Activated B cell treated with CpG ODN at 0.5 μM for 24 hours (primary cell): ENCODE measurements at regions not wholly inside any gene's neighbourhood (a gene's known extent, or its start where the extent isn't known, plus 50 kb on each side); places are given as distances from the start of the nearest gene placed in this dataset.

ENCODE experiments used
- ATAC-seq: fragments of 200-7000 bp; cut with Tn5 transposase; one replicate; pipeline ENCODE4 v1.10.0; 2021; ENCODE audit warnings: low read depth, mild to moderate bottlenecking, moderate library complexity
- CTCF ChIA-PET: fragments of 350-600 bp; sonication (Branson Sonifier 250); formaldehyde crosslinking; loops from one replicate; lab custom pipeline; 2021; ENCODE audit warnings: antibody characterized with exemption; lab: Charles Lee
- POLR2A ChIA-PET: fragments of 350-600 bp; sonication (Branson Sonifier 250); formaldehyde crosslinking; loops from one replicate; lab custom pipeline; 2021; ENCODE audit warnings: antibody characterized with exemption; lab: Charles Lee
- DNase-seq: peaks from one replicate; pipeline ENCODE4 v3.0.0; 2022
- H3K27ac Mint-ChIP-seq: one replicate; pipeline ENCODE4 v1.8.0; 2020; ENCODE audit warnings: mixed read lengths
- H3K27me3 Mint-ChIP-seq: one replicate; pipeline ENCODE4 v1.8.0; 2021; ENCODE audit warnings: mixed read lengths
- H3K36me3 Mint-ChIP-seq: one replicate; pipeline ENCODE4 v1.8.0; 2021; ENCODE audit warnings: low read depth, mixed read lengths
- H3K4me1 Mint-ChIP-seq: one replicate; pipeline ENCODE4 v1.8.0; 2021; ENCODE audit warnings: mixed read lengths
- H3K4me3 Mint-ChIP-seq: one replicate; pipeline ENCODE4 v1.8.0; 2020; ENCODE audit warnings: mild to moderate bottlenecking, mixed read lengths
- H3K9me3 Mint-ChIP-seq: one replicate; pipeline ENCODE4 v1.8.0; 2020; ENCODE audit warnings: mixed read lengths
- intact Hi-C: fragments of 100-400 bp; cut with micrococcal nuclease; formaldehyde crosslinking; loops from one replicate; pipeline ENCODE4 v1.15.1; 2024
- TF ChIP-seq, protein P1 (sequence below): fragments of 200-600 bp; IDR thresholded peaks from one replicate; pipeline ENCODE4 v1.8.0; 2022; ENCODE audit warnings: antibody characterized with exemption, mild to moderate bottlenecking

DNA sequence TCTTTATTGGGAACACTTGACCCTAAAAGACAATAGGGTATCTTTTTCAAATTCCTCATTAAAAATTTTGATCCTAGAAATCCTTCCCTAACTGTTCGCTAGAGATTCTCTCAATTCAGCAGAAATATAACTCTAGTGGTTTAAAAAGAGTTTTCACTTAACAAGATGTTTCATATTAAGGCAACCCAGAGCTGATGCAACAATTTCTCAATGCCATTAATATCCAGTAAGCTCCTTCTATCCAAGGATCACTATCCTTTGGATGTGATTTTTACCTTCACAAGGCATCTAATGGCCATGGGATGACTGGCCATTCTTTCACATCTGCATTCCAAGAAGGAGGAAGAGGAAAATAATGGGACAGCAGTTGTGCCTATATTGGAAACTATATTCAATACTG lies 183.4 kb downstream of the ANKRD50 start:
- POLR2A ChIA-PET = no interaction called here

DNA sequence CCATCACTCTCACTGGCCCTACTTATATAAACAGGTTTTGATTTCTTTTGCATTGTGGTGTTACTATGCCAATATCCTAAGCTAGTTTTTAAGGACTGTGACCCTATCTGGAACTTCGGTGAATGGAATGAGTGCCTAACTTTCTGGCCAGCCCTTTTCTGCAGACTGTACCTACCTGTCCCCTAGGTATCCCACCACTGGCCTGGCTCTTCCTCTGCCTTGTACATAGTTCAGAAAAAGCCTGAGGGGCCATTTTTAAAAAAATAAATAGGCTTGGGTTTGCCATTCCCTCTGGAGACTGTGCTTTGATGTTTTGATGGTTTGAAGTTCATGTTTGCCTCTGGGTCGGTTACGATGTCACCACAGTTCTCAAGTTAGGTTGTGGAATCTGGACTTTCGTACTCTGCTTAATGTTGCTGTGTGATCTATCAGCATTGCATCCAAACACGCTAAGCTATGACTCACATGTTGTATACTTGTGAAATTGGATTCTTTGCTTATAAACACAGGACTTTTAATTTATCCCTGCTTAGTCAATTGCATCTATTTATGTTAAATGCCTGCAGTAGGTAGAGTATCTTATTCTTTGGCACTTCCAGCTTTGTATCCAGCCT lies 182.0 kb downstream of the ANKRD50 start:
- H3K9me3 Mint-ChIP-seq = no peaks in the 10 kb centered on the region
- intact Hi-C loops = no loop called here
- H3K27ac Mint-ChIP-seq = no peak overlapping the region
- no peaks in the 10 kb centered on the region for H3K27me3 Mint-ChIP-seq
- ChIA-PET CTCF (no interaction called here), POLR2A (no interaction called here)
- DNase-seq = no peak
- no peaks in the 10 kb centered on the region for H3K4me1 Mint-ChIP-seq
- TF ChIP-seq, protein P1, sequence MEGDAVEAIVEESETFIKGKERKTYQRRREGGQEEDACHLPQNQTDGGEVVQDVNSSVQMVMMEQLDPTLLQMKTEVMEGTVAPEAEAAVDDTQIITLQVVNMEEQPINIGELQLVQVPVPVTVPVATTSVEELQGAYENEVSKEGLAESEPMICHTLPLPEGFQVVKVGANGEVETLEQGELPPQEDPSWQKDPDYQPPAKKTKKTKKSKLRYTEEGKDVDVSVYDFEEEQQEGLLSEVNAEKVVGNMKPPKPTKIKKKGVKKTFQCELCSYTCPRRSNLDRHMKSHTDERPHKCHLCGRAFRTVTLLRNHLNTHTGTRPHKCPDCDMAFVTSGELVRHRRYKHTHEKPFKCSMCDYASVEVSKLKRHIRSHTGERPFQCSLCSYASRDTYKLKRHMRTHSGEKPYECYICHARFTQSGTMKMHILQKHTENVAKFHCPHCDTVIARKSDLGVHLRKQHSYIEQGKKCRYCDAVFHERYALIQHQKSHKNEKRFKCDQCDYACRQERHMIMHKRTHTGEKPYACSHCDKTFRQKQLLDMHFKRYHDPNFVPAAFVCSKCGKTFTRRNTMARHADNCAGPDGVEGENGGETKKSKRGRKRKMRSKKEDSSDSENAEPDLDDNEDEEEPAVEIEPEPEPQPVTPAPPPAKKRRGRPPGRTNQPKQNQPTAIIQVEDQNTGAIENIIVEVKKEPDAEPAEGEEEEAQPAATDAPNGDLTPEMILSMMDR = no peak
- no peaks in the 10 kb centered on the region for H3K36me3 Mint-ChIP-seq
- ATAC-seq = no peak
- no peak overlapping the region for H3K4me3 Mint-ChIP-seq

More for the DNA sequence above, 183.4 kb downstream of the ANKRD50 start:
- Mint-ChIP-seq H3K4me1 (no peaks in the 10 kb centered on the region), H3K4me3 (no peak overlapping the region), H3K27me3 (no peaks in the 10 kb centered on the region), H3K9me3 (no peaks in the 10 kb centered on the region), H3K27ac (no peak overlapping the region), H3K36me3 (no peaks in the 10 kb centered on the region)
- ATAC-seq = no peak
- intact Hi-C loops = no loop called here
- CTCF ChIA-PET = no interaction called here
- DNase-seq = no peak
- TF ChIP-seq, protein P1 = no peak

DNA sequence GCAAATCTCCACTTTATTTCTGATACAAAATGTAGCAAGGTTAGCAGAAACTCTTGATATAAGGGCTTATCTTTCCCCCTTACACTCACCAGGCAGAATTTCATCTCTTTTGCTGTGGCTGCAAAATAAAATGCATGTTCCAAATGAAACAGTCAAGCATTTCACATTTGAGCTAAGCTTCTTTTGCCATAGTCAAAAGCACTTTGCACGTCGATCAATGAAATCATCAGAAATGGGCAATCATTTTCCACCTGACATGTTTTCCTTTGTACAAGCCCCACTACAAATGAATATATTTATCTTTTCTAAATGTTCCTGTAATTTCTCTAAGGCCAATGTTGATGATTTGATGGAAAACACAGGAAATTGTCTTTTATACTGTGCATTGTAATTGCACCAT lies 178.4 kb downstream of the ANKRD50 start:
- H3K4me1 Mint-ChIP-seq = no peaks in the 10 kb centered on the region
- no peak overlapping the region for H3K4me3 Mint-ChIP-seq
- H3K36me3 Mint-ChIP-seq = no peaks in the 10 kb centered on the region
- no peak overlapping the region for H3K27ac Mint-ChIP-seq
- ChIA-PET CTCF (no interaction called here), POLR2A (no interaction called here)
- DNase-seq (no peak), ATAC-seq (no peak)
- TF ChIP-seq, protein P1 = no peak
- no peaks in the 10 kb centered on the region for H3K9me3 Mint-ChIP-seq
- intact Hi-C loops = no loop called here
- no peaks in the 10 kb centered on the region for H3K27me3 Mint-ChIP-seq

DNA sequence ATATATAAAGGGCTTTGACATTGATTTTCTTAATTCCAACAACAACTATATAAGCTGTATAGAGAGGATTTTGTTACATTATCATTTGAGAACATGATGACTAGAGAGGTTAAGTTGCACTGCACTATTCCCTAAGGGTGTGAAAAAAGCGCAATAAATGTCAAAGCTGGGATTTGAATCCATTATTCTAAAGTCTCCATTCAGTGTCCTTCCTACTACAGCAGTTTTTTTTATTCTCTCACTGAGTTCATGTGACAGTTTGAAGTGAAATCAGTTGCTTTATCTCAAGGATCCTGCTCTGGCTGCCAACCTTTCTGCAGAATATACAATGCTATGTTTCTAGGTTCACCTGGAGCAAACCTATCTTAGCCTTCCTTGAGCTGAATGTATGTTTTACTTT lies 177.5 kb downstream of the ANKRD50 start:
- ChIA-PET CTCF (no interaction called here), POLR2A (no interaction called here)
- Mint-ChIP-seq H3K27ac (no peak overlapping the region), H3K4me3 (no peak overlapping the region), H3K4me1 (no peaks in the 10 kb centered on the region), H3K27me3 (no peaks in the 10 kb centered on the region), H3K9me3 (no peaks in the 10 kb centered on the region), H3K36me3 (no peaks in the 10 kb centered on the region)
- ATAC-seq (no peak), DNase-seq (no peak)
- TF ChIP-seq, protein P1 = no peak
- intact Hi-C loops = no loop called here

DNA sequence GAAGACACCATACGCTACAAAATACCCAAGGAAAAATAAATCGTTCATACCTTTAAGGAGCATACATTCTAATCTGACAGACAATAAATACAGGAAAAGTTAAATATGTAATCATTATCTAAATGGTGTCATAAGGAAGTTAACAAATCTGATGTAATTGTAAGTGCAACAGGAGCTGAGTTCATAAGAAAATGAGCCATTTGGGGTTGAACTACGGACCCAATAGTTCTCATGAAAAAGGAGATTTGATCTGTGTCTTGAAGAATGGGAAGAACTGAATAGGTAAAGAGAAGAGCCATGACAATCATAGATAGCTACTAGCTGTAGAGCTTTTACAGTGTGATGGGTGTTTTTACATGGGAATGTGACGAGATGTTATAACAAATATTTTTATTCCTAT lies 175.6 kb downstream of the ANKRD50 start:
- CTCF ChIA-PET = no interaction called here
- no peaks in the 10 kb centered on the region for H3K27me3 Mint-ChIP-seq
- DNase-seq (no peak), ATAC-seq (no peak)
- H3K36me3 Mint-ChIP-seq = no peaks in the 10 kb centered on the region
- H3K4me3 Mint-ChIP-seq = no peak overlapping the region
- TF ChIP-seq, protein P1 = no peak
- H3K27ac Mint-ChIP-seq = no peak overlapping the region
- no peaks in the 10 kb centered on the region for H3K9me3 Mint-ChIP-seq
- H3K4me1 Mint-ChIP-seq = no peaks in the 10 kb centered on the region
- intact Hi-C loops = no loop called here
- POLR2A ChIA-PET = no interaction called here
